ENCODE measurements at regions not wholly inside any gene's neighbourhood (a gene's known extent, or its start where the extent isn't known, plus 50 kb on each side); places are given as distances from the start of the nearest gene placed in this dataset.

DNA sequence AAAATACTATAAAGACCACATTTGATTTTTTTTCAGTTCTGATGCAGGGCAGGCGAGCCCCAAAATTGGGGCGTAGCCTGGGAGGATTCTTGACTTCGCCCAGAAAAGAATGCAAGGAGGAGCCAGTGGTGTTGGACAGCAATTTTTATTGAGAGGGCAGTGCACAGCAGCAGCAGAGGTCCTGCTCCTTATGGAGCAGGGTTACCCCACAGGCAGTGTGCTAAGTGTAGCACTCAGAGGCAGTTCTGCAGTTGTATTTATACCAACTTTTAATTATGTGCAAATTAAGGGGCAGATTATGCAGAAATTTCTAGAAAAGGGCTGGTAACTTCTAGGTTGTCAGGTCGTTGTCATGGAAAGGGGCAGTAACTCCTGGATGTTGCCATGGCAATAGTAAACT lies 69.9 kb downstream of the GASK1B start:
- Histone ChIP-seq H3K36me3 (ENCODE audit: control insufficient read depth in 2 of 2, insufficient read depth in 2 of 2, low read length in 1 of 2) (no peaks in the 10 kb centered on the region), H3K4me1 (ENCODE audit: control insufficient read depth, insufficient read depth, low read length) (no peaks in the 10 kb centered on the region), H3K9me3 (replicated peaks; ENCODE audit: control insufficient read depth, insufficient read depth, low read length) (no peaks in the 10 kb centered on the region), H3K27me3 (replicated peaks in 1 of 2; ENCODE audit: control insufficient read depth in 2 of 2, insufficient read depth in 2 of 2, low read length in 1 of 2) (no peaks in the 10 kb centered on the region), H3K27ac (ENCODE audit: control insufficient read depth, insufficient read depth) (no peak overlapping the region), H3K79me2 (ENCODE audit: control insufficient read depth, insufficient read depth, low read length) (no peaks in the 10 kb centered on the region), H2AFZ (ENCODE audit: control insufficient read depth, low read depth, low read length) (no peak overlapping the region), H3K4me3 (no peak overlapping the region), H3K9ac (ENCODE audit: control insufficient read depth, insufficient read depth, low read length) (no peak overlapping the region), H3K4me2 (ENCODE audit: control insufficient read depth, insufficient read depth) (no peak overlapping the region), H4K20me1 (ENCODE audit: control insufficient read depth, insufficient read depth) (no peaks in the 10 kb centered on the region)
- intact Hi-C loops (cut with micrococcal nuclease; ENCODE audit: unreplicated experiment) (no loop called here), in situ Hi-C loops (cut with MboI) (no loop called here)
- ChIA-PET POLR2A (no interaction called here), RAD21 (ENCODE audit: unreplicated experiment) (no interaction called here), CTCF (no interaction called here), SMC1A (ENCODE audit: uncharacterized antibody, unreplicated experiment) (no interaction called here)
- no TSS peak for BruUV-seq (replicated peaks)
- under 1% methylated on average over 4 of the region's 4 CpGs for WGBS (ENCODE audit: insufficient coverage, insufficient replicate concordance, low lambda C conversion rate, missing lambda C conversion rate)
- no peak for FAIRE-seq
- DNase-seq (ENCODE audit: low read depth, low spot score), result no peak
- no peak for ATAC-seq
- TF ChIP-seq, protein P1, sequence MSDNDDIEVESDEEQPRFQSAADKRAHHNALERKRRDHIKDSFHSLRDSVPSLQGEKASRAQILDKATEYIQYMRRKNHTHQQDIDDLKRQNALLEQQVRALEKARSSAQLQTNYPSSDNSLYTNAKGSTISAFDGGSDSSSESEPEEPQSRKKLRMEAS (IDR thresholded peaks at IDR 0.05; ENCODE audit: low read depth, low read length), result no peak
- TF ChIP-seq RFX5 (IDR thresholded peaks at IDR 0.05; ENCODE audit: low read depth, low read length), result no peak
- no peak for TF ChIP-seq CREB1 (IDR thresholded peaks at IDR 0.05; ENCODE audit: low read depth)
- TF ChIP-seq, protein P2, sequence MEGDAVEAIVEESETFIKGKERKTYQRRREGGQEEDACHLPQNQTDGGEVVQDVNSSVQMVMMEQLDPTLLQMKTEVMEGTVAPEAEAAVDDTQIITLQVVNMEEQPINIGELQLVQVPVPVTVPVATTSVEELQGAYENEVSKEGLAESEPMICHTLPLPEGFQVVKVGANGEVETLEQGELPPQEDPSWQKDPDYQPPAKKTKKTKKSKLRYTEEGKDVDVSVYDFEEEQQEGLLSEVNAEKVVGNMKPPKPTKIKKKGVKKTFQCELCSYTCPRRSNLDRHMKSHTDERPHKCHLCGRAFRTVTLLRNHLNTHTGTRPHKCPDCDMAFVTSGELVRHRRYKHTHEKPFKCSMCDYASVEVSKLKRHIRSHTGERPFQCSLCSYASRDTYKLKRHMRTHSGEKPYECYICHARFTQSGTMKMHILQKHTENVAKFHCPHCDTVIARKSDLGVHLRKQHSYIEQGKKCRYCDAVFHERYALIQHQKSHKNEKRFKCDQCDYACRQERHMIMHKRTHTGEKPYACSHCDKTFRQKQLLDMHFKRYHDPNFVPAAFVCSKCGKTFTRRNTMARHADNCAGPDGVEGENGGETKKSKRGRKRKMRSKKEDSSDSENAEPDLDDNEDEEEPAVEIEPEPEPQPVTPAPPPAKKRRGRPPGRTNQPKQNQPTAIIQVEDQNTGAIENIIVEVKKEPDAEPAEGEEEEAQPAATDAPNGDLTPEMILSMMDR (IDR thresholded peaks at IDR 0.05 in 2 of 3, conservative IDR thresholded peaks at IDR 0.05 in 1 of 3; ENCODE audit: control insufficient read depth in 2 of 3, extremely low read depth in 1 of 3, insufficient read depth in 1 of 3, low read depth in 3 of 3, low read length in 3 of 3), result no peak
- TF ChIP-seq NFIC (IDR thresholded peaks at IDR 0.05; ENCODE audit: low read depth, low read length), result no peak
- no peak for TF ChIP-seq MEF2A (IDR thresholded peaks at IDR 0.05; ENCODE audit: insufficient read depth, low read depth, low read length)
- TF ChIP-seq SUPT20H (IDR thresholded peaks at IDR 0.05; ENCODE audit: borderline replicate concordance, control insufficient read depth, low read depth, low read length), result no peak
- TF ChIP-seq, protein P3, sequence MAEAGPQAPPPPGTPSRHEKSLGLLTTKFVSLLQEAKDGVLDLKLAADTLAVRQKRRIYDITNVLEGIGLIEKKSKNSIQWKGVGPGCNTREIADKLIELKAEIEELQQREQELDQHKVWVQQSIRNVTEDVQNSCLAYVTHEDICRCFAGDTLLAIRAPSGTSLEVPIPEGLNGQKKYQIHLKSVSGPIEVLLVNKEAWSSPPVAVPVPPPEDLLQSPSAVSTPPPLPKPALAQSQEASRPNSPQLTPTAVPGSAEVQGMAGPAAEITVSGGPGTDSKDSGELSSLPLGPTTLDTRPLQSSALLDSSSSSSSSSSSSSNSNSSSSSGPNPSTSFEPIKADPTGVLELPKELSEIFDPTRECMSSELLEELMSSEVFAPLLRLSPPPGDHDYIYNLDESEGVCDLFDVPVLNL (IDR thresholded peaks at IDR 0.05; ENCODE audit: low read depth, low read length), result no peak
- TF ChIP-seq GABPA (IDR thresholded peaks at IDR 0.05; ENCODE audit: low read depth), result no peak
- TF ChIP-seq, protein P4, sequence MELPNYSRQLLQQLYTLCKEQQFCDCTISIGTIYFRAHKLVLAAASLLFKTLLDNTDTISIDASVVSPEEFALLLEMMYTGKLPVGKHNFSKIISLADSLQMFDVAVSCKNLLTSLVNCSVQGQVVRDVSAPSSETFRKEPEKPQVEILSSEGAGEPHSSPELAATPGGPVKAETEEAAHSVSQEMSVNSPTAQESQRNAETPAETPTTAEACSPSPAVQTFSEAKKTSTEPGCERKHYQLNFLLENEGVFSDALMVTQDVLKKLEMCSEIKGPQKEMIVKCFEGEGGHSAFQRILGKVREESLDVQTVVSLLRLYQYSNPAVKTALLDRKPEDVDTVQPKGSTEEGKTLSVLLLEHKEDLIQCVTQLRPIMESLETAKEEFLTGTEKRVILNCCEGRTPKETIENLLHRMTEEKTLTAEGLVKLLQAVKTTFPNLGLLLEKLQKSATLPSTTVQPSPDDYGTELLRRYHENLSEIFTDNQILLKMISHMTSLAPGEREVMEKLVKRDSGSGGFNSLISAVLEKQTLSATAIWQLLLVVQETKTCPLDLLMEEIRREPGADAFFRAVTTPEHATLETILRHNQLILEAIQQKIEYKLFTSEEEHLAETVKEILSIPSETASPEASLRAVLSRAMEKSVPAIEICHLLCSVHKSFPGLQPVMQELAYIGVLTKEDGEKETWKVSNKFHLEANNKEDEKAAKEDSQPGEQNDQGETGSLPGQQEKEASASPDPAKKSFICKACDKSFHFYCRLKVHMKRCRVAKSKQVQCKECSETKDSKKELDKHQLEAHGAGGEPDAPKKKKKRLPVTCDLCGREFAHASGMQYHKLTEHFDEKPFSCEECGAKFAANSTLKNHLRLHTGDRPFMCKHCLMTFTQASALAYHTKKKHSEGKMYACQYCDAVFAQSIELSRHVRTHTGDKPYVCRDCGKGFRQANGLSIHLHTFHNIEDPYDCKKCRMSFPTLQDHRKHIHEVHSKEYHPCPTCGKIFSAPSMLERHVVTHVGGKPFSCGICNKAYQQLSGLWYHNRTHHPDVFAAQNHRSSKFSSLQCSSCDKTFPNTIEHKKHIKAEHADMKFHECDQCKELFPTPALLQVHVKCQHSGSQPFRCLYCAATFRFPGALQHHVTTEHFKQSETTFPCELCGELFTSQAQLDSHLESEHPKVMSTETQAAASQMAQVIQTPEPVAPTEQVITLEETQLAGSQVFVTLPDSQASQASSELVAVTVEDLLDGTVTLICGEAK (IDR thresholded peaks at IDR 0.05; ENCODE audit: borderline replicate concordance), result no peak
- no peak for TF ChIP-seq PML (IDR thresholded peaks at IDR 0.05; ENCODE audit: low read length)
- no peak for TF ChIP-seq DPF2 (IDR thresholded peaks at IDR 0.05)
- no peak for TF ChIP-seq TCF12 (IDR thresholded peaks at IDR 0.05; ENCODE audit: low read depth, low read length)
- TF ChIP-seq, protein P5, sequence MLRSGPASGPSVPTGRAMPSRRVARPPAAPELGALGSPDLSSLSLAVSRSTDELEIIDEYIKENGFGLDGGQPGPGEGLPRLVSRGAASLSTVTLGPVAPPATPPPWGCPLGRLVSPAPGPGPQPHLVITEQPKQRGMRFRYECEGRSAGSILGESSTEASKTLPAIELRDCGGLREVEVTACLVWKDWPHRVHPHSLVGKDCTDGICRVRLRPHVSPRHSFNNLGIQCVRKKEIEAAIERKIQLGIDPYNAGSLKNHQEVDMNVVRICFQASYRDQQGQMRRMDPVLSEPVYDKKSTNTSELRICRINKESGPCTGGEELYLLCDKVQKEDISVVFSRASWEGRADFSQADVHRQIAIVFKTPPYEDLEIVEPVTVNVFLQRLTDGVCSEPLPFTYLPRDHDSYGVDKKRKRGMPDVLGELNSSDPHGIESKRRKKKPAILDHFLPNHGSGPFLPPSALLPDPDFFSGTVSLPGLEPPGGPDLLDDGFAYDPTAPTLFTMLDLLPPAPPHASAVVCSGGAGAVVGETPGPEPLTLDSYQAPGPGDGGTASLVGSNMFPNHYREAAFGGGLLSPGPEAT (IDR thresholded peaks at IDR 0.05; ENCODE audit: low read depth), result no peak
- TF ChIP-seq, protein P6, sequence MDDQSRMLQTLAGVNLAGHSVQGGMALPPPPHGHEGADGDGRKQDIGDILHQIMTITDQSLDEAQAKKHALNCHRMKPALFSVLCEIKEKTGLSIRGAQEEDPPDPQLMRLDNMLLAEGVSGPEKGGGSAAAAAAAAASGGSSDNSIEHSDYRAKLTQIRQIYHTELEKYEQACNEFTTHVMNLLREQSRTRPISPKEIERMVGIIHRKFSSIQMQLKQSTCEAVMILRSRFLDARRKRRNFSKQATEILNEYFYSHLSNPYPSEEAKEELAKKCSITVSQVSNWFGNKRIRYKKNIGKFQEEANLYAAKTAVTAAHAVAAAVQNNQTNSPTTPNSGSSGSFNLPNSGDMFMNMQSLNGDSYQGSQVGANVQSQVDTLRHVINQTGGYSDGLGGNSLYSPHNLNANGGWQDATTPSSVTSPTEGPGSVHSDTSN (IDR thresholded peaks at IDR 0.05; ENCODE audit: insufficient replicate concordance, low read depth, low read length), result no peak
- no peak for TF ChIP-seq JUNB (IDR thresholded peaks at IDR 0.05)
